Liver (tissue), 3 donors: ENCODE measurements at regions not wholly inside any gene's neighbourhood (a gene's known extent, or its start where the extent isn't known, plus 50 kb on each side); places are given as distances from the start of the nearest gene placed in this dataset.

Source experiments
- CTCF ChIP-seq: fragments of 150-350 bp; IDR thresholded peaks from 2 replicates; pipeline ENCODE4 v1.5.1; 2017; ENCODE audit warnings: improper control_type of control experiment, low read depth, low read length; ENCODE audit not compliant: missing input control
- JUND ChIP-seq, 2 donors: IDR thresholded peaks; 2 replicates each; pipeline ENCODE4 v1.6.1; 2016; ENCODE audit warnings: antibody characterized with exemption in 2 of 2
- MAX ChIP-seq: IDR thresholded peaks from 2 replicates; pipeline ENCODE4 v1.6.1; 2016; ENCODE audit warnings: antibody characterized with exemption
- YY1 ChIP-seq: IDR thresholded peaks from 2 replicates; pipeline ENCODE4 v1.6.1; 2016; ENCODE audit warnings: antibody characterized with exemption, mild to moderate bottlenecking
- donor health status: healthy.
- donor health status: healthy.

GRCh38 chr3:117136003-117136402 is 426.4 kb downstream of the TUSC7 start:
- no peak for TF ChIP-seq JUND (IDR thresholded peaks at IDR 0.05)
- no peak for TF ChIP-seq CTCF
- no peak for TF ChIP-seq YY1
- no peak for TF ChIP-seq MAX
